SU-DHL-6 (cell line): ENCODE measurements at regions not wholly inside any gene's neighbourhood (a gene's known extent, or its start where the extent isn't known, plus 50 kb on each side); places are given as distances from the start of the nearest gene placed in this dataset.

Experiments used
- H2AFZ ChIP-seq: fragments of 200-600 bp; sonication (generic); 2 replicates; pipeline ENCODE4 v1.6.1; 2014; ENCODE audit warnings: low read depth, mild to moderate bottlenecking, moderate library complexity, mixed read lengths, antibody characterized with exemption, low read length; ENCODE audit not compliant: severe bottlenecking
- H3F3A ChIP-seq: fragments of 200-600 bp; shearing (Covaris generic); 2 replicates; pipeline ENCODE4 v1.6.0; 2016; ENCODE audit warnings: antibody characterized with exemption, mild to moderate bottlenecking; ENCODE audit not compliant: insufficient read depth
- H3K27ac ChIP-seq: fragments of 200-600 bp; sonication (generic); 2 replicates; pipeline ENCODE4 v1.5.1; 2016; ENCODE audit warnings: low read depth, mild to moderate bottlenecking, low read length, moderate library complexity, mixed read lengths
- H3K27me3 ChIP-seq: fragments of 200-600 bp; sonication (generic), shearing (Covaris generic); 2 replicates; pipeline ENCODE4 v1.6.0; 2014; ENCODE audit warnings: mild to moderate bottlenecking, low read length
- H3K36me3 ChIP-seq: fragments of 200-600 bp; sonication (generic); 2 replicates; pipeline ENCODE4 v1.6.1; 2014; ENCODE audit warnings: mild to moderate bottlenecking, low read length, mixed read lengths
- H3K4me2 ChIP-seq: fragments of 300-600, 200-600 bp; shearing (Covaris generic), sonication (generic); 2 replicates; pipeline ENCODE4 v1.6.0; 2014; ENCODE audit warnings: low read length, low read depth, mild to moderate bottlenecking; ENCODE audit not compliant: poor library complexity, severe bottlenecking
- H3K4me3 ChIP-seq: fragments of 200-600 bp; sonication (generic); 2 replicates; pipeline ENCODE4 v1.5.1; 2014; ENCODE audit warnings: antibody characterized with exemption, low read length, mild to moderate bottlenecking, mixed read lengths; ENCODE audit not compliant: insufficient read depth, poor library complexity, severe bottlenecking
- H3K79me2 ChIP-seq: fragments of 200-600 bp; sonication (generic); 2 replicates; pipeline ENCODE4 v1.6.1; 2014; ENCODE audit warnings: mild to moderate bottlenecking, low read length, moderate library complexity; ENCODE audit not compliant: insufficient read depth
- H3K9ac ChIP-seq: fragments of 200-600 bp; sonication (generic); 2 replicates; pipeline ENCODE4 v1.7.0; 2014; ENCODE audit warnings: mild to moderate bottlenecking, low read length
- H3K9me2 ChIP-seq: fragments of 200-600 bp; sonication (generic); replicated peaks from 2 replicates; pipeline ENCODE4 v1.6.1; 2014; ENCODE audit warnings: low read length; ENCODE audit not compliant: insufficient read depth
- H3K9me3 ChIP-seq: fragments of 200-600 bp; sonication (generic); 2 replicates; pipeline ENCODE4 v1.6.1; 2014; ENCODE audit warnings: low read length, mixed read lengths; ENCODE audit not compliant: insufficient read depth
- H4K20me1 ChIP-seq: fragments of 200-600 bp; sonication (generic); 2 replicates; pipeline ENCODE4 v1.6.1; 2014; ENCODE audit warnings: low read depth, mild to moderate bottlenecking, antibody characterized with exemption, low read length, moderate library complexity, mixed read lengths
- EZH2phosphoT487 ChIP-seq: fragments of 200-600 bp; sonication (generic), shearing (Covaris generic); conservative IDR thresholded peaks from 2 replicates; pipeline ENCODE4 v1.6.1; 2018; ENCODE audit warnings: mild to moderate bottlenecking, antibody characterized with exemption, low read length, moderate library complexity, mixed read lengths
- TF ChIP-seq, protein P1 (sequence below): fragments of 200-600 bp; sonication (generic); IDR thresholded peaks from one replicate; pipeline ENCODE4 v1.5.1; 2017; ENCODE audit warnings: antibody characterized with exemption, mild to moderate bottlenecking, low read length, moderate library complexity; ENCODE audit not compliant: insufficient read depth, poor library complexity, severe bottlenecking

GRCh38 chr10:130844310-130844709 is 467.2 kb downstream of the TCERG1L start:
- Histone ChIP-seq H3K27me3 (no peaks in the 10 kb centered on the region), H3K4me3 (no peak overlapping the region), H2AFZ (no peak overlapping the region), H3K36me3 (no peaks in the 10 kb centered on the region), H3K9ac (no peak overlapping the region), H3K4me2 (no peak overlapping the region), H3K79me2 (no peaks in the 10 kb centered on the region), H3K27ac (no peak overlapping the region), H4K20me1 (no peaks in the 10 kb centered on the region), H3F3A (no peaks in the 10 kb centered on the region), H3K9me3 (no peaks in the 10 kb centered on the region), H3K9me2 (no peaks in the 10 kb centered on the region)
- TF ChIP-seq, protein P1, sequence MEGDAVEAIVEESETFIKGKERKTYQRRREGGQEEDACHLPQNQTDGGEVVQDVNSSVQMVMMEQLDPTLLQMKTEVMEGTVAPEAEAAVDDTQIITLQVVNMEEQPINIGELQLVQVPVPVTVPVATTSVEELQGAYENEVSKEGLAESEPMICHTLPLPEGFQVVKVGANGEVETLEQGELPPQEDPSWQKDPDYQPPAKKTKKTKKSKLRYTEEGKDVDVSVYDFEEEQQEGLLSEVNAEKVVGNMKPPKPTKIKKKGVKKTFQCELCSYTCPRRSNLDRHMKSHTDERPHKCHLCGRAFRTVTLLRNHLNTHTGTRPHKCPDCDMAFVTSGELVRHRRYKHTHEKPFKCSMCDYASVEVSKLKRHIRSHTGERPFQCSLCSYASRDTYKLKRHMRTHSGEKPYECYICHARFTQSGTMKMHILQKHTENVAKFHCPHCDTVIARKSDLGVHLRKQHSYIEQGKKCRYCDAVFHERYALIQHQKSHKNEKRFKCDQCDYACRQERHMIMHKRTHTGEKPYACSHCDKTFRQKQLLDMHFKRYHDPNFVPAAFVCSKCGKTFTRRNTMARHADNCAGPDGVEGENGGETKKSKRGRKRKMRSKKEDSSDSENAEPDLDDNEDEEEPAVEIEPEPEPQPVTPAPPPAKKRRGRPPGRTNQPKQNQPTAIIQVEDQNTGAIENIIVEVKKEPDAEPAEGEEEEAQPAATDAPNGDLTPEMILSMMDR = no peak
- TF ChIP-seq EZH2phosphoT487 = no peak

- H3K9ac ChIP-seq = no peak overlapping the region
- no peaks in the 10 kb centered on the region for H3K36me3 ChIP-seq
- TF ChIP-seq, protein P1 = no peak
- no peak for TF ChIP-seq EZH2phosphoT487
- no peaks in the 10 kb centered on the region for H4K20me1 ChIP-seq
- no peaks in the 10 kb centered on the region for H3F3A ChIP-seq
- H2AFZ ChIP-seq = no peak overlapping the region
- H3K27ac ChIP-seq = no peak overlapping the region
- H3K4me3 ChIP-seq = no peak overlapping the region
- no peaks in the 10 kb centered on the region for H3K9me2 ChIP-seq
- no peaks in the 10 kb centered on the region for H3K79me2 ChIP-seq
- H3K27me3 ChIP-seq = no peaks in the 10 kb centered on the region
- no peak overlapping the region for H3K4me2 ChIP-seq
- H3K9me3 ChIP-seq = no peaks in the 10 kb centered on the region
Observed at GRCh38 chr10:130847170-130847569, 464.4 kb downstream of the TCERG1L start.

- Histone ChIP-seq H3K27ac (no peak overlapping the region), H3K9me2 (no peaks in the 10 kb centered on the region), H3K9ac (no peak overlapping the region), H3K9me3 (no peaks in the 10 kb centered on the region), H3F3A (no peaks in the 10 kb centered on the region), H3K79me2 (no peaks in the 10 kb centered on the region), H3K36me3 (no peaks in the 10 kb centered on the region), H3K4me2 (no peak overlapping the region), H3K27me3 (no peaks in the 10 kb centered on the region), H2AFZ (no peak overlapping the region), H3K4me3 (no peak overlapping the region), H4K20me1 (no peaks in the 10 kb centered on the region)
- TF ChIP-seq, protein P1 = no peak
- no peak for TF ChIP-seq EZH2phosphoT487
Observed at GRCh38 chr10:130848855-130849254, 462.7 kb downstream of the TCERG1L start.

GRCh38 chr10:130854151-130854550 is 457.4 kb downstream of the TCERG1L start:
- TF ChIP-seq, protein P1 = no peak
- TF ChIP-seq EZH2phosphoT487 = no peak
- no peak overlapping the region for H3K4me2 ChIP-seq
- no peak overlapping the region for H2AFZ ChIP-seq

More at GRCh38 chr10:130854151-130854550, 457.4 kb downstream of the TCERG1L start:
- no peaks in the 10 kb centered on the region for H3K27me3 ChIP-seq
- no peaks in the 10 kb centered on the region for H3K9me2 ChIP-seq
- H3K79me2 ChIP-seq = no peaks in the 10 kb centered on the region
- no peak overlapping the region for H3K9ac ChIP-seq
- H3K27ac ChIP-seq = no peak overlapping the region
- no peaks in the 10 kb centered on the region for H3K36me3 ChIP-seq
- H3K9me3 ChIP-seq = no peaks in the 10 kb centered on the region
- no peak overlapping the region for H3K4me3 ChIP-seq
- no peaks in the 10 kb centered on the region for H3F3A ChIP-seq
- no peaks in the 10 kb centered on the region for H4K20me1 ChIP-seq
